Stimulated activated CD4-positive, alpha-beta T cell treated with anti-CD3 and anti-CD28 coated beads, Interleukin-4, amount 100 ng/mL, for 24 hours (primary cell): ENCODE measurements at regions not wholly inside any gene's neighbourhood (a gene's known extent, or its start where the extent isn't known, plus 50 kb on each side); places are given as distances from the start of the nearest gene placed in this dataset.
"Not testable (repeated sequence)": the region's sequence is repeated elsewhere in the genome, so short reads cannot be mapped to it uniquely, and the experiment has no call there.

Experiments
- DNase-seq: peaks from one replicate; pipeline ENCODE4 v3.0.0-alpha.2; 2020

GRCh38 chr3:109678600-109678999 is 341.3 kb upstream of the DPPA4 start:
- no peak for DNase-seq

GRCh38 chr3:109679664-109680063 is 342.3 kb upstream of the DPPA4 start:
- DNase-seq: no peak

GRCh38 chr3:109683746-109684145 is 346.4 kb upstream of the DPPA4 start:
- no peak for DNase-seq

- DNase-seq: no peak
Observed at GRCh38 chr3:109685084-109686079, 348.0 kb upstream of the DPPA4 start.

GRCh38 chr3:109687626-109688025 is 350.3 kb upstream of the DPPA4 start:
- DNase-seq: no peak

GRCh38 chr3:109696932-109697331 is 359.6 kb upstream of the DPPA4 start:
- DNase-seq: no peak

GRCh38 chr3:109702252-109702651 is 364.9 kb upstream of the DPPA4 start:
- peak; percentile 11 for DNase-seq

- no peak for DNase-seq
Observed at GRCh38 chr3:109702976-109703375, 365.6 kb upstream of the DPPA4 start.

GRCh38 chr3:109705133-109705532 is 367.8 kb upstream of the DPPA4 start:
- not testable (repeated sequence) for DNase-seq

GRCh38 chr3:109707617-109708016 is 370.3 kb upstream of the DPPA4 start:
- DNase-seq: no peak

- DNase-seq: no peak
Observed at GRCh38 chr3:109713288-109713687, 375.9 kb upstream of the DPPA4 start.

GRCh38 chr3:109715707-109716106 is 378.4 kb upstream of the DPPA4 start:
- DNase-seq: no peak

- no peak for DNase-seq
Observed at GRCh38 chr3:109718850-109719249, 381.5 kb upstream of the DPPA4 start.

GRCh38 chr3:109728861-109729494 is 391.6 kb upstream of the DPPA4 start:
- DNase-seq: no peak

- DNase-seq: peak; percentile 76
Observed at GRCh38 chr3:109731639-109732473, 394.5 kb upstream of the DPPA4 start.

- DNase-seq: no peak
Observed at GRCh38 chr3:109743981-109744380, 406.6 kb upstream of the DPPA4 start.

- DNase-seq: no peak
Observed at GRCh38 chr3:109772520-109772919, 435.2 kb upstream of the DPPA4 start.

- DNase-seq: no peak
Observed at GRCh38 chr3:109774108-109774507, 436.8 kb upstream of the DPPA4 start.

- DNase-seq: no peak
Observed at GRCh38 chr3:109784285-109784684, 446.9 kb upstream of the DPPA4 start.

GRCh38 chr3:109784852-109785631 is 447.7 kb upstream of the DPPA4 start:
- no peak for DNase-seq

GRCh38 chr3:109803274-109803673 is 465.9 kb upstream of the DPPA4 start:
- no peak for DNase-seq

GRCh38 chr3:109804697-109805096 is 467.4 kb upstream of the DPPA4 start:
- DNase-seq: peak; percentile 9
